Pulmonary artery endothelial cell (primary cell): ENCODE measurements at regions not wholly inside any gene's neighbourhood (a gene's known extent, or its start where the extent isn't known, plus 50 kb on each side); places are given as distances from the start of the nearest gene placed in this dataset.

ENCODE experiments used
- DNase-seq: peaks from one replicate; pipeline ENCODE4 v3.0.0-alpha.2; 2011; ENCODE audit warnings: low read depth, low spot score

GRCh38 chr9:20199111-20199510 lies 410.3 kb upstream of the SLC24A2 start:
- no peak for DNase-seq

GRCh38 chr9:20197976-20198685 lies 409.3 kb upstream of the SLC24A2 start:
- no peak for DNase-seq

DNA sequence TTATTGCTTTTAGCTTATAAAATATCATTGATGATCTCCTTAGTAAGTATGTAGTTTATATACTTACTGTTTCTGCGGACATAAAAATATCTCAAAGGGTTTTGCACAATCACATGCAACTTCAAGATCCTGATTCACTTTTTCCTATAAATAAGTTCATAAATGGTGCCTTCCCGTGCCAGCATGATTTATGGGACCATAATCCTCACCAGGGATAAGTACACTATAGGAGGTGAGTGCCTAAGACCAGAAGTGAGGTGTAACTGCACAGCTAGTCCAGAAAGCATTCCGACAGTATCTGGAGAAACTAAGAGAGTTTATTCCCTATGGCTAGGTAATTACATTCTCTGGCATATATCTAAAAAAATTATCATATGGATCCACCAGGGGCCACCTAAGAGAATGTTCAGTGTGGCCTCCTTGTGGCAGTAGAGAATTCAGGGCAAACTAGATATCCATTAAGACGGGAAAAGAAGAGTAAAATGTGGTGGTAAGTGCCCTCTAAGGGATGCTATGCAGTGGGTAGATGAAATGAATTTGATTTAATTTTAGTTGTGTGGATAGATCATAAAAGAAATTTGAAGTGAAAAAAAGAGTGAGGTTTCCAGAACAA lies 402.5 kb upstream of the SLC24A2 start:
- DNase-seq, result no peak

- DNase-seq, result no peak
Observed at GRCh38 chr9:20189871-20190270, 401.0 kb upstream of the SLC24A2 start.

DNA sequence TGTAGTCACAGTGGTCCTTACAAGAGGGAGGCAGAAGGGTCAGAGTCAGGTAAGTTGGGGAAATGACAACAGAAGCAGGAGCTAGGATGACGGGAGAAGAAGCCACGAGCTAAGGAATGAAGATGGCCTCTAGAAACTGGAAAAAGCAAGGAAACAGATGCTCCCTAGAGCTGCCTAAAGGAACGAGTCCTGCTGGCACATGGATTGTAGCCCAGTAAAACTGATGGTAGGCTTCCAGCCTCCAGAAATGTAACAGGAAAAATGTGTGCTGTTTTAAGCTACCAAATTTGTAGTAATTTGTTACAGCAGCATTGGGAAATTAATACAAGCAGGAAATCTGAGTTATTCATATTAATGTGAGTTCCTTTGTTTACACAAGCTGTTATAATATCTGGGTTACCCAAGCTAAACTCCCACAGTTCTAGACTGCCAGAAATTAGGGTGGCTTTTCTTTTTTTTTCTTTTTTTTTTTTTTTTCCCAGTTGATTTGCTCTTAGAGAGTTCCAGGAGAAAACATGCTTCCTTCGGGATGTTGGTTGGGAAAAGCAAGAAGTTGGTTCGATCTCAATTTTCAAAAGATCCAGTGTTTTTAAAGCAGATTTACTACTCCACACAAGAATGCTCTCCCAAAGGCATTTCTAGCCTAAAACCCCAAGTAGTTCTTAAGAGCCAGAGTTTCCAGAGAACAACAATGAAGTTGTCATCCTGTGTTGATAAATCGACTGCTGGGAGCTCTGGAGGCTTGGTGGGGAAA lies 400.0 kb upstream of the SLC24A2 start:
- no peak for DNase-seq

- DNase-seq, result no peak
Observed at GRCh38 chr9:20187318-20187717, 398.5 kb upstream of the SLC24A2 start.

DNA sequence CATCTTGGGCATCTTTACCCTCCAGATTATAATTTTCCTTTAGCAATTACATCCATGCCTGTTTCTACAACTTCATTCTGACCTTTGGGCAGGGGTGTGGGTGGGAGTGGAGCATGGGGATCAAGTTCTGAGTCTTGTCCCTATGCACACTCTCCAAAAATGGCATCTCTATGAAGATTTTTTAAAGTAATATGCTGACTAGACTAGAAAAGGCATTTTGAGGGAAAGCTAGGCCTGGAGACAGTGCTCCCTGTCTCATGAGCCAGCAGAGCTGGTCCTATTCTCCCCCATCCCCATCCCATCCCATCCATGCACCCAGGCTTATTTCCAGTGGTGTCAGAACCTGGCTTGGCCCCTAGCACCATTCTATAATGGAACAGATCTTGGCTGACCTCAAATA lies 398.0 kb upstream of the SLC24A2 start:
- DNase-seq, result no peak

DNA sequence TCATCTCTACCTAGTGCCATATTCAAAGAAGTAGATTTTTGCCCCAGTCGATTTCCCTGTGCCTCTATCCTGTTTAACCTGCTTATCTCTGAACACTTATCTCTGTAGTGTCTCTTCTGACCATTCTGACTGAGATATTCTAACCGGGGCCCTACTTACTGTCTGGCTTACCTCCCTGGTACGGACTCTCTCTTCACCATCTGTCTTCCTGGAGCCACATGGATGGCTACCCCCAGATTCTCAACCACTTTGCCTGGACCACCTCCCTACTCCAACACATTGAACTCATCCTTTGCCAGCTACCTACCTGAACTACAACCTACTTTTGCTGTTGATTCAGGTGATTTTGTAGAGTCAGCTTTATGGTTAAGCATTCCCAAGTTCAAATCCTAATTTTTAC lies 397.4 kb upstream of the SLC24A2 start:
- no peak for DNase-seq

DNA sequence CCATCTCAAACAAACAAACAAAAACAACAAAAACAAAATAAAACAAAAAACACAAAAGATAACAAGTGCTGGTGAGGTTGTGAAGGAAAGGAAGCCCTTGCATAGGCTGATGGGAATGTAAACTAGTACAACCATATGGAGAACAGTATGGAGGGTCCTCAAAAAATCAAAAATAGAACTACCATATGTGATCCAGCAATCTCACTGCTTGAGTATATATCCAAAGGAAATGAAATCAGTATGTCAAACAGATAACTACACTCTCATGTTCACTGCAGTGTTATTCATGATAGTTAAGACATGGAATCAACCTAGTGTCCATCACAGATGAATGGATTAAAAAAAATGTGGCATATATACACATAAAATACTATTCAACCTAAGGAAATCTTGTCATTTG lies 395.7 kb upstream of the SLC24A2 start:
- no peak for DNase-seq

GRCh38 chr9:20178679-20179078 lies 389.8 kb upstream of the SLC24A2 start:
- no peak for DNase-seq

DNA sequence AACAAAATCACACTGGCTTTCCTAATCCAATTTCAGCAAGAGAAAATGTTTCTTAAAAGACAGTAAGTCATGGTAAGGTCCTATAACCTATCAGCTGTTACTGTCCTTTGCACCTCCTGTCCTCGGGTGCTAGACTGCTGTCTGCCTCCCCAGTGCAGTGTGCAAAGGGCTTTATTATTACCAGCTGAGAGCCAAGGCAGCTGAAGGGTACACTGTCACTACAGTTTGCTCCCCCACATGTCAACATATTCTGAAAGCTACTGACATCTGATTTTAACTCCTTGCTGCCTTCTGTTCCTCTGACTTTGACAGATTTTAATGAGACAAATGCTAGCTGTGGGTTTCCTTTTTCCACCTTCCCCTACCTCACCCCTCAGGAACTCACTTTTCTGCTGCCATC lies 389.4 kb upstream of the SLC24A2 start:
- DNase-seq, result no peak

GRCh38 chr9:20170122-20170521 lies 381.3 kb upstream of the SLC24A2 start:
- no peak for DNase-seq

DNA sequence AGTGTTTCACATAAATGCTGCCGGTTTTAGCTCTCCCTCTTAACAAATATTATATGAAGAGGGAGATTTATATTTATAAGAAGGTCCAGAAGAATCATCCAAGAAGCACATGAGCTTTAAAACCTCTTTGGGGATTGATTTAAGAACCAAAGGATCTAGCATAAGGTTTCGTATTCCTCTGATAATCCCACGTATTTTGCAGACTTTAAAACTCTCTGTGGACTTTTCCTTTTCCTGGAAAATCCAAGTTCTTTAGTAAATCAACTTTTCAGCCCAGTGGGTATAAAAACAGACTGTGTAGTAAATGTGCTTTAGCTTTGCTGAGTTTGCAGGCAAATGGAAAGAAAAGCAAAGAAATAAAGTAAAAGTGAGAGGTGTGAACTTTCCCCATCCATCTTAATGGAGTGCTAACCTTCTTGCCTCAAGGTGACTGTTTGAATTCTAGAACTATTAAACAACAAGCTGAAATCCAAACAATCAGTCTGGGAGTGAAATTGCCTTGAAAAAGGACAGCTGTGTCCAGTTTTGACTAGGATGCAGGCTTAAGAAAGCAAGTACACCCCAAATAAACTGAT lies 363.4 kb upstream of the SLC24A2 start:
- no peak for DNase-seq

DNA sequence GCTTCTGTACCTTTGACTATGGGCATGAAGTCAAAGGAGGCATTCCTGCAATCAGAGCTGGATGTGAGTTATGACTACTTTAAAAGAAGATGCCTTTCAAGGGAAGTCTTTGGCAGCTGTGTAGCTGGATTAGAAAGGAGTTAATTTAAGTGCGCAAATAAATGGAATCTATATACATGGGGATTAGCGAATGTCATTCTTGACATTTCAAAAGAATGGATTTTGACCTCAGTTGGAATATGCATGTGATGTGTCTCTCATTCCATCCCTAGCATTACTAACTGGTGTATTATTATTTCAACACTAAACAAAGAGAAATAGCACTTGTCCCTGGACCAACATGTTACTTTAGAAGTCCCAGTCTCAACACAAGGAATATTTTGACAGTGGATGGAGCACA lies 359.6 kb upstream of the SLC24A2 start:
- DNase-seq, result no peak

GRCh38 chr9:20144197-20144596 lies 355.4 kb upstream of the SLC24A2 start:
- DNase-seq, result no peak

GRCh38 chr9:20139763-20140290 lies 351.0 kb upstream of the SLC24A2 start:
- no peak for DNase-seq

- DNase-seq, result no peak
Observed at GRCh38 chr9:20138841-20139240, 350.0 kb upstream of the SLC24A2 start.

DNA sequence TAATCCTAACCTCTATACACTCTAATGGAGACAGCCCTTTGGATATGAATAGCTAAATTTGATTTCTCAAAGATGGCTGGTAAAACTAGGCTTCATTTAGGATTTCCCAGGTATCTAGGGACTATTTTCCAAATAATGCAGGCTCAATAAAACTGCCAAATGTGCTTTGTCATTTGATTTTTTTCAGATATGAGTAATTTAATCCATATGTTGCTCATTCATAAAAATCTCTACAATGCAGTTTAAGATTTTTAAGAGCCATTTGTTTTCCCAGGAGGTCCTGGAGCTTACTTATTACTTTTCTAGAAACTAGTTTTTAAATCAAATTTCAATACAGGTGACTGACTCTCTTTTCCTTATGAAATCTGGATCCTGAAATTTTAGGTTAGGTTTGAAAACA lies 349.3 kb upstream of the SLC24A2 start:
- DNase-seq, result no peak

DNA sequence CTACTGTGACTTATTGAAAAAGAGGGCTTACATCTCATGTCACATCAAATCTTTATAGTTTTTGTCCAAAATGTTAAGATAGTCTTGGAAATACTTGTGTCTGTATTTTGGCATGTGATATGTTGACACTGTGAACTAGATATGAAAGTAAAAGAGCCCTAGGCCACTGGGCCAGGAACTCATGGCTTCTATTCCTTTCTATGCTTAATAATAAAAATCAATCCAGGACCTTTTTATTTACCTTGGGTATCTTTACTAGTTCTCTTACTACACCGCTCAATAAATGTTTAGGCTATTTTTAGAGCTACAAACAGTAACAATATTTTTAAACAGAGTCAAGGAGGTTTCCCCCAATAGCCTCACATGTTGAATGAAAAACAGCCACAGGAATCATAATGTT lies 348.6 kb upstream of the SLC24A2 start:
- no peak for DNase-seq

DNA sequence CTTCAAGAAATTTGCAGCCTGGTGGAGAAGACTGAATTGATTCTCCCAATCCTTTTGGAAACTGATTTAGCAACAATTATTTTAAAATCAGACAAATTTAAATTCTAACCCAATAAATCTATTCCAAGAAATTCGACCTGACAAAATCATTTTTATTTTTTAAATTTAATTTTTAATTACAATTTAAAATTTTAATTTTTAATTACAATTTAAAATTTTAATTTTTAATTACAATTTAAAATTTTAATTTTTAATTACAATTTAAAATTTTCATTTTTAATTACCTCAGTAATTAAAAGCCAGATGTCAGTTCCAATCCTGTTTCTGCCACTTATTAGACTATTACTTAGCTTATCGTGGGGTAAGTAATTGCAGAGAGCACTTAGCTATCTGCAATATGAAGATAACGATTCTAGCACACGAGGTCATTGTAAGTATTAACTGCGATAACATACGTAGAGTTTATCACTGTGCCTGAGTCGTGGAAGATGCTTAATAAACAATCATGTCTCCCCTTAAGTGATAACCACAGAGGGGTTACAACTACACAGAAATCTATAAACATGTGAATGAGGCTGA lies 346.4 kb upstream of the SLC24A2 start:
- no peak for DNase-seq

- no peak for DNase-seq
Observed at GRCh38 chr9:20125727-20126126, 336.9 kb upstream of the SLC24A2 start.

GRCh38 chr9:20119566-20119965 lies 330.7 kb upstream of the SLC24A2 start:
- DNase-seq, result no peak
